Lower lobe of right lung (tissue), 2 donors: ENCODE measurements at regions not wholly inside any gene's neighbourhood (a gene's known extent, or its start where the extent isn't known, plus 50 kb on each side); places are given as distances from the start of the nearest gene placed in this dataset.
"Not testable (repeated sequence)": the region's sequence is repeated elsewhere in the genome, so short reads cannot be mapped to it uniquely, and the experiment has no call there.

ENCODE experiments used
- ATAC-seq, 2 donors: fragments of 200-7000 bp; cut with Tn5 transposase; one replicate each; pipeline ENCODE4 v1.9.1; 2020 to 2022; ENCODE audit warnings: mild to moderate bottlenecking in 2 of 2, moderate library complexity in 2 of 2
- DNase-seq: peaks from one replicate; pipeline ENCODE4 v3.0.0-alpha.2; 2020
- H3K27ac ChIP-seq: fragments of 200-600 bp; one replicate; pipeline ENCODE4 v1.8.0; 2022
- H3K27me3 ChIP-seq: fragments of 200-600 bp; one replicate; pipeline ENCODE4 v1.8.0; 2022; ENCODE audit warnings: low read depth
- H3K36me3 ChIP-seq: fragments of 200-600 bp; one replicate; pipeline ENCODE4 v1.8.0; 2022; ENCODE audit warnings: mild to moderate bottlenecking
- H3K4me1 ChIP-seq: fragments of 200-600 bp; one replicate; pipeline ENCODE4 v1.8.0; 2022
- H3K4me3 ChIP-seq: fragments of 200-600 bp; one replicate; pipeline ENCODE4 v1.8.0; 2022; ENCODE audit warnings: mild to moderate bottlenecking
- H3K9me3 ChIP-seq: fragments of 200-600 bp; one replicate; pipeline ENCODE4 v1.8.0; 2022
- intact Hi-C: fragments of 100-400 bp; cut with DNase I; formaldehyde crosslinking; loops from one replicate; pipeline ENCODE4 v1.11.0; 2022
- TF ChIP-seq, protein P1 (sequence below): fragments of 200-600 bp; IDR thresholded peaks from one replicate; pipeline ENCODE4 v1.8.0; 2022; ENCODE audit warnings: antibody characterized with exemption, mild to moderate bottlenecking
- donor health status: DM: no; HTN: yes; CAD: no; lungs with severe emphysema.

DNA sequence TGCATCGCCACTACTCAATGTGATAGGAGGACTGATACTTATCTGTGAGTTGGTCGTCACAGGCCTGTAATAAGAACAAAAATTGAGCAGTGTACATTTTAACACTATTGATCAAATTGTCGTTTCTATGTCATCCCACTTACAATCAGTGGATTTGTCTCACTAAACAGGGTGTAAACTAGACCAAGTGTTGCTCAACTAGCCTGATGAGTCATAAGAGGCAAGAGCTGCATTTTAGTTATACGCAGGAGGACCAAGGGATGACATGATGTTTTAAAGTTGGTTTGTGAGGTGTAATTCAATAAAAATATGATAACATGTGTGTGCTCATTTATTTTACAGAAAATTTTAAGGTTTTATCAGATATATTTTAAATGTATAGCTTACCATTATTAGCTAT is 1239.2 kb downstream of the REEP3 start:
- no peak for ATAC-seq
- Histone ChIP-seq H3K4me3 (no peak overlapping the region), H3K27ac (no peak overlapping the region), H3K36me3 (no peaks in the 10 kb centered on the region), H3K4me1 (no peaks in the 10 kb centered on the region), H3K9me3 (no peaks in the 10 kb centered on the region), H3K27me3 (no peaks in the 10 kb centered on the region)
- no peak for DNase-seq
- TF ChIP-seq, protein P1, sequence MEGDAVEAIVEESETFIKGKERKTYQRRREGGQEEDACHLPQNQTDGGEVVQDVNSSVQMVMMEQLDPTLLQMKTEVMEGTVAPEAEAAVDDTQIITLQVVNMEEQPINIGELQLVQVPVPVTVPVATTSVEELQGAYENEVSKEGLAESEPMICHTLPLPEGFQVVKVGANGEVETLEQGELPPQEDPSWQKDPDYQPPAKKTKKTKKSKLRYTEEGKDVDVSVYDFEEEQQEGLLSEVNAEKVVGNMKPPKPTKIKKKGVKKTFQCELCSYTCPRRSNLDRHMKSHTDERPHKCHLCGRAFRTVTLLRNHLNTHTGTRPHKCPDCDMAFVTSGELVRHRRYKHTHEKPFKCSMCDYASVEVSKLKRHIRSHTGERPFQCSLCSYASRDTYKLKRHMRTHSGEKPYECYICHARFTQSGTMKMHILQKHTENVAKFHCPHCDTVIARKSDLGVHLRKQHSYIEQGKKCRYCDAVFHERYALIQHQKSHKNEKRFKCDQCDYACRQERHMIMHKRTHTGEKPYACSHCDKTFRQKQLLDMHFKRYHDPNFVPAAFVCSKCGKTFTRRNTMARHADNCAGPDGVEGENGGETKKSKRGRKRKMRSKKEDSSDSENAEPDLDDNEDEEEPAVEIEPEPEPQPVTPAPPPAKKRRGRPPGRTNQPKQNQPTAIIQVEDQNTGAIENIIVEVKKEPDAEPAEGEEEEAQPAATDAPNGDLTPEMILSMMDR: no peak
- intact Hi-C loops: no loop called here

DNA sequence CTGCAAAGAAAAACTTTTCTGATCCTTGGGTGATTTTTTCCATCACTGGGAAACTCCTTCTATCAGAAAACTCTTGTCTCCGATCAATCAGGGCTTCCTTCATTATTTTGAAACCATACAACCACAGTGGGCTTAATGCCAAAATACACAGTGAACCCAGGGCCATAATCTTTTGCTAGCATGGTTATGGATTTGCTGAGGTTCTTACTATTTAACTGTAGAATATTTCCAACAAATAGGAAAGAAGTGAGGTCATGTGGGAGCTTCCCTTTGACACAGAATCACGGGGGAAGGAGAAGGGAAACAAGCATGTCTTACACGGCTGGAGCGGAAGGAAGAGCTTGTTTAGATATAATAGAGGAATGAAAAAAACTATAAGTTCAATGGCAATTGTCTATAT is 1241.7 kb downstream of the REEP3 start:
- TF ChIP-seq, protein P1: no peak
- no peaks in the 10 kb centered on the region for H3K4me1 ChIP-seq
- H3K9me3 ChIP-seq: no peaks in the 10 kb centered on the region
- H3K4me3 ChIP-seq: no peak overlapping the region
- ATAC-seq (no peak), DNase-seq (no peak)
- no peaks in the 10 kb centered on the region for H3K27me3 ChIP-seq
- H3K36me3 ChIP-seq: no peaks in the 10 kb centered on the region
- no peak overlapping the region for H3K27ac ChIP-seq
- intact Hi-C loops: no loop called here

DNA sequence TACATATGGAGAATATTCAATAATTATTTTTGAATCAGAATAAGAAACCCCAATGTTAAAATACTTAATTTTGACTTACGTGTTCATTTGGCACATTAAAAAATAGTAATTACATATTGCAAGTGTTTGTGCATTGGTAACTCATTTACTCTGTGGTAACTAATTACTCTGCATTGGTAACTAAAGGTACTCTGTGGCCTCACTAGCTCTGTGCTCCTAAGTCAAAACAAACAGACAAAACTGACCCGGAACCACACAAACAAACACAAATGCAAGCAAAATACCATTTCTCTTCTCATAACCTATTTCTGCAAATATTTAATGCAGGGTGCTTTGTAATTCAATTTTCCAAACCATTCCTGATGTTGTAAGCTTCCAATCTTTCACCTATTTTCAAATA is 1244.3 kb downstream of the REEP3 start:
- no peak for DNase-seq
- Histone ChIP-seq H3K4me1 (no peaks in the 10 kb centered on the region), H3K27ac (no peak overlapping the region), H3K36me3 (no peaks in the 10 kb centered on the region), H3K9me3 (no peaks in the 10 kb centered on the region), H3K27me3 (no peaks in the 10 kb centered on the region), H3K4me3 (no peak overlapping the region)
- TF ChIP-seq, protein P1: no peak
- no peak for ATAC-seq
- intact Hi-C loops: no loop called here

DNA sequence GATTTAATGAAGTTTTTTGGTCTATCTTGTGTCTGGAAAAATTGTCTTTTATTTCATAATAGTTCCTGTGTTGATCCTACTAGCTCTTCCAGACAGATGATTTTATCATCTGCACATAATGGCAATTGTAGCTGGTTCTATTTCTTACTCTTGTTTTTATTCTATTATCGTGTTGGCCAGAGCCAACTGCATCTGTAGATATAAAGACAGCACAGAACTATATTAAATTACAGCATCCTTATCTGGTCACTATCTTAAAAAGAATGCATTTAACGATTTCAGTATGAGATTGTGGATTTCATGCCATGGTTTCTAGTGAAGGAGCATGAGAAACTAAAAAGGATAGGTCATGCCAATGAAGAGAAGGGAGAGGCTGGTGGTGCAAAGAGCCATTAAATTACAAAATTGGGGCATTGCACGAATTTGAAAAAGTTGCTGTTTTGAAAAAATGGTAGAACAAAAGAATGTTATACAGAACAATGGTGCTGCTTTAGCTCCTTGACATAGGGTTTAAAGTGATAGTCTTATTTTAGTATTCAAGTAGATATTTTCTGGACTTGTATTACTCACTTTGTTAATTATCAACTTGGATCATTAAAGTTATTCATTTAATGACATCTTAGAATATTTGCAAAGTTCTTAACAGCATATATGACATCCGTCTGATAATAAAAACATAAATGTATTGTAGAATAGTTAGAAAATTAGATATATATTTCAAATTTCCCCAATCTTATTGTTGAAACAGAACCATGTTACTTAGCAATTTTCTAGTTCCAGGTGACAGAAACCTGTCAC is 1250.3 kb downstream of the REEP3 start:
- no peaks in the 10 kb centered on the region for H3K9me3 ChIP-seq
- TF ChIP-seq, protein P1: no peak
- ATAC-seq (no peak), DNase-seq (no peak)
- H3K27me3 ChIP-seq: no peaks in the 10 kb centered on the region
- intact Hi-C loops: no loop called here
- no peaks in the 10 kb centered on the region for H3K36me3 ChIP-seq
- H3K27ac ChIP-seq: no peak overlapping the region
- H3K4me1 ChIP-seq: no peaks in the 10 kb centered on the region
- H3K4me3 ChIP-seq: no peak overlapping the region

DNA sequence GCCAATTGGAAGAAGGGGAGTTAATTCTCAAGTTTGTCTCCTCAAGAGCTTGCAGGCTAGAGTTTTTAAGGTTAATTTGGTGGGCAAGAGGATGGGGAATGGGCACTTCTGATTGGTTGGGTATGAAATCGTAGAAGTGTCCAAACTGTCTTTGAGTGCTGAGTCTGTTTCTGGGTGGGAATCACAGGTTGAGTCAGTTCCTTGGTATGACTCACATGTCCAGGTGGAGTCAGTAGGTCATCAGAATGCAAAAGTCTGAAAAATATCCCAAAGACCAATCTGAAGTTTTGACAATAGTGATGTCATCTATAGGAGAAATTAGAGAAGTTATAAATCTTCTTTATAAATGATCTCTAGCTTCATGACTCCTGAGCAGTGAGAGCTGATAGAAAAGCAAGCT is 1252.2 kb downstream of the REEP3 start:
- Histone ChIP-seq H3K27me3 (no peaks in the 10 kb centered on the region), H3K36me3 (no peaks in the 10 kb centered on the region), H3K27ac (no peak overlapping the region), H3K4me3 (no peak overlapping the region), H3K9me3 (no peaks in the 10 kb centered on the region), H3K4me1 (no peaks in the 10 kb centered on the region)
- intact Hi-C loops: no loop called here
- DNase-seq (no peak), ATAC-seq (no peak)
- TF ChIP-seq, protein P1: no peak

DNA sequence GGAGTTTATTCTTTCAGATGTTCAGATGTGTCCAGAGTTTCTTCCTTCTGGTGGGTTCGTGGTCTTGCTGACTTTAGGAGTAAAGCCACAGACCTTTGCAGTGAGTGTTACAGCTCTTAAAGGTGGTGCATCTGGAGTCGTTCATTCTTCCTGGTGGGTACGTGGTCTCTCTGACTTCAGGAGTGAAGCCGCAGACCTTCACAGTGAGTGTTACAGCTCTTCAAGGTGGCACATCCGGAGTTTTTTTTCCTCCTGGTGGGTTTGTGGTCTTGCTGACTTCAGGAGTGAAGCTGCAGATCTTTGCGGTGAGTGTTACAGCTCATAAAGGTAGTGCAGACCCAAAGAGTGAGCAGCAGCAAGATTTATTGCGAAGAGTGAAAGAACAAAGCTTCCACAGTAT is 1263.2 kb downstream of the REEP3 start:
- H3K4me1 ChIP-seq, DNase-seq, H3K36me3 ChIP-seq, H3K27ac ChIP-seq, H3K27me3 ChIP-seq, H3K4me3 ChIP-seq, H3K9me3 ChIP-seq, ATAC-seq, intact Hi-C loops: not testable (repeated sequence)
